ENCODE measurements at regions not wholly inside any gene's neighbourhood (a gene's known extent, or its start where the extent isn't known, plus 50 kb on each side); places are given as distances from the start of the nearest gene placed in this dataset.

GRCh38 chr16:73846356-73846755 is 450.3 kb upstream of the PSMD7 start:
- Histone ChIP-seq H3K9ac (no peak overlapping the region), H3K27ac (no peak overlapping the region), H3K9me3 (ENCODE audit: control insufficient read depth, low read length) (no peaks in the 10 kb centered on the region), H3K27me3 (ENCODE audit: control insufficient read depth, insufficient read depth, low read length) (no peaks in the 10 kb centered on the region), H3K36me3 (ENCODE audit: control insufficient read depth, insufficient read depth, low read length) (no peaks in the 10 kb centered on the region), H3K79me2 (no peaks in the 10 kb centered on the region), H2AFZ (no peak overlapping the region), H3K4me2 (ENCODE audit: low read length) (no peak overlapping the region), H3K4me3 (ENCODE audit: low read depth, low read length) (no peak overlapping the region), H3K4me1 (no peaks in the 10 kb centered on the region)
- no peak for TF ChIP-seq CTCF (IDR thresholded peaks at IDR 0.05)

GRCh38 chr16:73846007-73846330 is 450.6 kb upstream of the PSMD7 start:
- no peaks in the 10 kb centered on the region for H3K27me3 ChIP-seq (ENCODE audit: control insufficient read depth, insufficient read depth, low read length)
- H2AFZ ChIP-seq: no peak overlapping the region
- no peak overlapping the region for H3K4me3 ChIP-seq (ENCODE audit: low read depth, low read length)
- H3K4me2 ChIP-seq (ENCODE audit: low read length): no peak overlapping the region
- no peak for TF ChIP-seq CTCF (IDR thresholded peaks at IDR 0.05)
- H3K4me1 ChIP-seq: no peaks in the 10 kb centered on the region
- H3K79me2 ChIP-seq: no peaks in the 10 kb centered on the region
- no peak overlapping the region for H3K27ac ChIP-seq
- no peaks in the 10 kb centered on the region for H3K9me3 ChIP-seq (ENCODE audit: control insufficient read depth, low read length)
- H3K36me3 ChIP-seq (ENCODE audit: control insufficient read depth, insufficient read depth, low read length): no peaks in the 10 kb centered on the region
- H3K9ac ChIP-seq: no peak overlapping the region

- TF ChIP-seq CTCF (IDR thresholded peaks at IDR 0.05): no peak
- Histone ChIP-seq H3K9ac (no peak overlapping the region), H3K27me3 (ENCODE audit: control insufficient read depth, insufficient read depth, low read length) (no peaks in the 10 kb centered on the region), H3K4me2 (ENCODE audit: low read length) (no peak overlapping the region), H3K36me3 (ENCODE audit: control insufficient read depth, insufficient read depth, low read length) (no peaks in the 10 kb centered on the region), H3K79me2 (no peaks in the 10 kb centered on the region), H3K9me3 (ENCODE audit: control insufficient read depth, low read length) (no peaks in the 10 kb centered on the region), H3K4me3 (ENCODE audit: low read depth, low read length) (no peak overlapping the region), H2AFZ (no peak overlapping the region), H3K4me1 (no peaks in the 10 kb centered on the region), H3K27ac (no peak overlapping the region)
Measured at GRCh38 chr16:73845238-73846006, 451.2 kb upstream of the PSMD7 start.

- Histone ChIP-seq H2AFZ (no peak overlapping the region), H3K27me3 (ENCODE audit: control insufficient read depth, insufficient read depth, low read length) (no peaks in the 10 kb centered on the region), H3K79me2 (no peaks in the 10 kb centered on the region), H3K4me2 (ENCODE audit: low read length) (no peak overlapping the region), H3K4me1 (no peaks in the 10 kb centered on the region), H3K9ac (no peak overlapping the region), H3K36me3 (ENCODE audit: control insufficient read depth, insufficient read depth, low read length) (no peaks in the 10 kb centered on the region), H3K27ac (no peak overlapping the region), H3K9me3 (ENCODE audit: control insufficient read depth, low read length) (no peaks in the 10 kb centered on the region), H3K4me3 (ENCODE audit: low read depth, low read length) (no peak overlapping the region)
- TF ChIP-seq CTCF (IDR thresholded peaks at IDR 0.05): no peak
Measured at GRCh38 chr16:73840728-73841127, 455.9 kb upstream of the PSMD7 start.

GRCh38 chr16:73831220-73831619 is 465.4 kb upstream of the PSMD7 start:
- no peak overlapping the region for H2AFZ ChIP-seq
- no peak overlapping the region for H3K4me3 ChIP-seq (ENCODE audit: low read depth, low read length)
- TF ChIP-seq CTCF (IDR thresholded peaks at IDR 0.05): no peak
- no peaks in the 10 kb centered on the region for H3K27me3 ChIP-seq (ENCODE audit: control insufficient read depth, insufficient read depth, low read length)
- no peaks in the 10 kb centered on the region for H3K36me3 ChIP-seq (ENCODE audit: control insufficient read depth, insufficient read depth, low read length)
- H3K4me2 ChIP-seq (ENCODE audit: low read length): no peak overlapping the region
- no peaks in the 10 kb centered on the region for H3K9me3 ChIP-seq (ENCODE audit: control insufficient read depth, low read length)
- no peak overlapping the region for H3K27ac ChIP-seq
- no peak overlapping the region for H3K9ac ChIP-seq
- H3K4me1 ChIP-seq: no peaks in the 10 kb centered on the region
- H3K79me2 ChIP-seq: no peaks in the 10 kb centered on the region
